Calu3 (cell line): ENCODE measurements at regions not wholly inside any gene's neighbourhood (a gene's known extent, or its start where the extent isn't known, plus 50 kb on each side); places are given as distances from the start of the nearest gene placed in this dataset.
"Not testable (repeated sequence)": the region's sequence is repeated elsewhere in the genome, so short reads cannot be mapped to it uniquely, and the experiment has no call there.

ENCODE experiments used
- BruUV-seq: library from RNA; stranded (reverse); fragments of 400-500 nt; replicated peaks from 2 replicates; lab custom pipeline; 2021; lab: Mats Ljungman, UMichigan
- CTCF ChIA-PET: fragments of 300-600 bp; sonication (Branson Sonifier 250); formaldehyde crosslinking; loops from one replicate; lab custom pipeline; 2022; ENCODE audit warnings: antibody characterized with exemption; lab: Charles Lee
- DNase-seq: peaks from one replicate; pipeline ENCODE4 v3.0.0; 2022
- H3K27ac Mint-ChIP-seq: one replicate; pipeline ENCODE4 v1.8.0; 2022; ENCODE audit warnings: mixed read lengths; ENCODE audit not compliant: unreplicated experiment
- H3K27me3 Mint-ChIP-seq: one replicate; pipeline ENCODE4 v1.8.0; 2022; ENCODE audit warnings: mixed read lengths; ENCODE audit not compliant: unreplicated experiment
- H3K36me3 Mint-ChIP-seq: one replicate; pipeline ENCODE4 v1.8.0; 2022; ENCODE audit warnings: mild to moderate bottlenecking, moderate library complexity, mixed read lengths; ENCODE audit not compliant: insufficient read depth, unreplicated experiment
- H3K4me1 Mint-ChIP-seq: one replicate; pipeline ENCODE4 v1.8.0; 2022; ENCODE audit warnings: mild to moderate bottlenecking, low read depth, mixed read lengths; ENCODE audit not compliant: unreplicated experiment
- H3K4me3 Mint-ChIP-seq: one replicate; pipeline ENCODE4 v1.8.0; 2022; ENCODE audit warnings: mild to moderate bottlenecking, low read depth, moderate library complexity, mixed read lengths; ENCODE audit not compliant: unreplicated experiment
- H3K9me3 Mint-ChIP-seq: one replicate; pipeline ENCODE4 v1.8.0; 2022; ENCODE audit warnings: low read depth, mixed read lengths; ENCODE audit not compliant: unreplicated experiment
- CTCF ChIP-seq: fragments of 200-600 bp; IDR thresholded peaks from one replicate; pipeline ENCODE4 v1.8.0; 2022; ENCODE audit warnings: antibody characterized with exemption; ENCODE audit not compliant: unreplicated experiment
- intact Hi-C: fragments of 100-400 bp; cut with micrococcal nuclease; formaldehyde crosslinking; loops from one replicate; pipeline ENCODE4 v1.10.0; 2022; ENCODE audit not compliant: unreplicated experiment

- no peaks in the 10 kb centered on the region for H3K27me3 Mint-ChIP-seq
- no peak overlapping the region for H3K27ac Mint-ChIP-seq
- DNase-seq, result no peak
- CTCF ChIA-PET, result no interaction called here
- no peak for TF ChIP-seq CTCF
- no TSS peak for BruUV-seq
- H3K36me3 Mint-ChIP-seq, result no peaks in the 10 kb centered on the region
- H3K4me3 Mint-ChIP-seq, result no peak overlapping the region
- no peaks in the 10 kb centered on the region for H3K9me3 Mint-ChIP-seq
- H3K4me1 Mint-ChIP-seq, result peaks cover 18% of the 10 kb centered on the region
- intact Hi-C loops, result no loop called here
Measured at GRCh38 chr6:49321561-49322072, 141.4 kb downstream of the MMUT start.

DNA sequence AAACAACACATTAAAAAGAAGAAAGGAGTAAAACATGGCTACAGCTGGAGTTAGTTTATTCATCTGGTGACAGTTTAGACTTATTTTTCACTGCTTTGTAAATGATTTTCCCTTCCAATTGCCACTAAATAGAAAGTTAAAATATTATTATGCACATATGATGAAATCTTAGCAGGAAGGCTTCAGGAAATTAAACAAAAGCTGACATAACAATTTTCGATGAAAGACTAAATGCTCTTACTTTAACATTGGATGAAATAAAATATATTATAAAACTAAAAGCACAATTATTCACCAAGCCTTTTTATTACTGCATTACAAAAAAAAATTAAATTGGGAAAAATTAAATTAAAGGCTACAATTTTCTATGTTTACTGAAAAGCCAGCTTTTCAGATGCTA is 158.0 kb downstream of the MMUT start:
- Mint-ChIP-seq H3K4me3 (no peak overlapping the region), H3K4me1 (no peaks in the 10 kb centered on the region), H3K27me3 (no peaks in the 10 kb centered on the region), H3K9me3 (peaks cover 3% of the 10 kb centered on the region), H3K36me3 (no peaks in the 10 kb centered on the region), H3K27ac (no peak overlapping the region)
- no peak for DNase-seq
- CTCF ChIA-PET, result no interaction called here
- no TSS peak for BruUV-seq
- intact Hi-C loops, result no loop called here
- no peak for TF ChIP-seq CTCF

GRCh38 chr6:49304393-49304792 is 158.7 kb downstream of the MMUT start:
- H3K4me3 Mint-ChIP-seq, H3K4me1 Mint-ChIP-seq, CTCF ChIA-PET, H3K27ac Mint-ChIP-seq, BruUV-seq, DNase-seq, H3K36me3 Mint-ChIP-seq, H3K27me3 Mint-ChIP-seq, H3K9me3 Mint-ChIP-seq, intact Hi-C loops: not testable (repeated sequence)

DNA sequence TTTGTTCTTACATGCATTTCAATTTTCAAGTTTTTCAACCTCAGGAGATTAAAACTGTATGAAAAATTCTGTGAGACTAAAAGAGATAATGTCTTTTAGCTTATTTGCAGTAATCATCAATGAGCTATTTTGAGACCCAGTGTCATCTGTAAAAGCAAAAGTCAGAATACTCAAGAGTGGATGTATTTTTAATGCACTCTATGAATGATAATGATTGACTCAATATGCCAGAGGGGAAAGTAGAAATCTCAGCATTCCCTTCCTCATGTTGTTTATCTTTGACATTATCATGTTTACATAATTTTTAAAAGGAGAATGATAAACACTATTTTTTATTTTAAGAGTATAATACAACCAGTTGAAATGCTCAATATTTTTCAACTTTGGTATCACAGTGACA is 162.1 kb downstream of the MMUT start:
- no peak for TF ChIP-seq CTCF
- no peak overlapping the region for H3K4me3 Mint-ChIP-seq
- intact Hi-C loops, result no loop called here
- peaks cover 3% of the 10 kb centered on the region for H3K9me3 Mint-ChIP-seq
- no peaks in the 10 kb centered on the region for H3K27me3 Mint-ChIP-seq
- no TSS peak for BruUV-seq
- no peaks in the 10 kb centered on the region for H3K4me1 Mint-ChIP-seq
- no peaks in the 10 kb centered on the region for H3K36me3 Mint-ChIP-seq
- CTCF ChIA-PET, result interaction anchor here (0.5 kb wide), 1 partner anchor 46 kb away, joined by 4 read pairs; no protein-coding TSS in a partner anchor
- no peak overlapping the region for H3K27ac Mint-ChIP-seq
- DNase-seq, result no peak

GRCh38 chr6:49300443-49300842 is 162.6 kb downstream of the MMUT start:
- no peak for DNase-seq
- Mint-ChIP-seq H3K36me3 (no peaks in the 10 kb centered on the region), H3K4me1 (no peaks in the 10 kb centered on the region), H3K27me3 (no peaks in the 10 kb centered on the region), H3K27ac (no peak overlapping the region), H3K9me3 (peaks cover 3% of the 10 kb centered on the region), H3K4me3 (no peak overlapping the region)
- BruUV-seq, result no TSS peak
- intact Hi-C loops, result no loop called here
- CTCF ChIA-PET, result interaction anchor here (0.5 kb wide), 1 partner anchor 47 kb away, joined by 4 read pairs; no protein-coding TSS in a partner anchor
- no peak for TF ChIP-seq CTCF
